Neuronal stem cell (in vitro differentiated cells): ENCODE measurements at regions not wholly inside any gene's neighbourhood (a gene's known extent, or its start where the extent isn't known, plus 50 kb on each side); places are given as distances from the start of the nearest gene placed in this dataset.

ENCODE experiments used
- DNase-seq: peaks from one replicate; pipeline ENCODE4 v3.0.0-alpha.2; 2013; ENCODE audit warnings: low spot score
- H2AFZ ChIP-seq: one replicate; pipeline ENCODE4 v1.6.1; 2013; ENCODE audit warnings: mild to moderate bottlenecking, low read length, inconsistent platforms
- H2AK5ac ChIP-seq: 2 replicates; pipeline ENCODE4 v1.6.1; 2013; ENCODE audit warnings: low read depth, mild to moderate bottlenecking, inconsistent platforms, low read length, moderate library complexity, mixed read lengths
- H2BK120ac ChIP-seq: 2 replicates; pipeline ENCODE4 v1.6.1; 2013; ENCODE audit warnings: low read depth, mild to moderate bottlenecking, inconsistent platforms, low read length, moderate library complexity, mixed read lengths
- H2BK12ac ChIP-seq: one replicate; pipeline ENCODE4 v1.6.1; 2013; ENCODE audit warnings: low read length, inconsistent platforms
- H2BK15ac ChIP-seq: 2 replicates; pipeline ENCODE4 v1.6.1; 2013; ENCODE audit warnings: mild to moderate bottlenecking, low read length, inconsistent platforms, mixed read lengths
- H2BK5ac ChIP-seq: one replicate; pipeline ENCODE4 v1.6.1; 2013; ENCODE audit warnings: inconsistent platforms, mild to moderate bottlenecking, low read length, moderate library complexity
- H3K14ac ChIP-seq: one replicate; pipeline ENCODE4 v1.6.1; 2013; ENCODE audit warnings: low read length, inconsistent platforms
- H3K18ac ChIP-seq: 2 replicates; pipeline ENCODE4 v1.6.1; 2013; ENCODE audit warnings: low read length, inconsistent platforms
- H3K23ac ChIP-seq: 2 replicates; pipeline ENCODE4 v1.6.1; 2013; ENCODE audit warnings: low read depth, mild to moderate bottlenecking, mixed read lengths, low read length, inconsistent platforms; ENCODE audit not compliant: poor library complexity
- H3K27ac ChIP-seq: replicated peaks from 3 replicates; pipeline ENCODE4 v1.5.1; 2013; ENCODE audit warnings: low read length, inconsistent platforms
- H3K27me3 ChIP-seq, 3 experiments: 2 replicates each; pipeline ENCODE4 v1.6.1; 2013; ENCODE audit warnings: low read length in 3 of 3, mild to moderate bottlenecking in 2 of 3, inconsistent platforms in 1 of 3, low read depth in 1 of 3, mixed read lengths in 1 of 3, moderate library complexity in 1 of 3; ENCODE audit not compliant: control insufficient read depth in 3 of 3, insufficient read depth in 3 of 3
- H3K36me3 ChIP-seq, 2 donors: replicated peaks in 1 of 2; 2 replicates each; pipeline ENCODE4 v1.6.1; 2013; ENCODE audit warnings: low read length in 2 of 2; ENCODE audit not compliant: control insufficient read depth in 2 of 2, insufficient read depth in 2 of 2
- H3K4ac ChIP-seq: 2 replicates; pipeline ENCODE4 v1.6.1; 2013; ENCODE audit warnings: inconsistent platforms, mild to moderate bottlenecking, low read length, moderate library complexity
- H3K4me1 ChIP-seq, 2 donors: 1 replicate in 1 of 2; 2 replicates in 1 of 2; pipeline ENCODE4 v1.6.1; 2013; ENCODE audit warnings: low read length in 2 of 2, low read depth in 1 of 2; ENCODE audit not compliant: control insufficient read depth in 2 of 2, insufficient read depth in 1 of 2
- H3K4me2 ChIP-seq: one replicate; pipeline ENCODE4 v1.6.1; 2013; ENCODE audit warnings: mild to moderate bottlenecking, low read length, inconsistent platforms; ENCODE audit not compliant: insufficient read depth, poor library complexity, severe bottlenecking
- H3K4me3 ChIP-seq, 2 donors: 2 replicates each; pipeline ENCODE4 v1.5.1; 2013; ENCODE audit warnings: low read length in 2 of 2, mild to moderate bottlenecking in 2 of 2, inconsistent platforms in 1 of 2, moderate library complexity in 1 of 2
- H3K79me1 ChIP-seq: one replicate; pipeline ENCODE4 v1.6.1; 2013; ENCODE audit warnings: low read depth, mild to moderate bottlenecking, inconsistent platforms, low read length, moderate library complexity
- H3K9ac ChIP-seq: one replicate; pipeline ENCODE4 v1.6.1; 2013; ENCODE audit warnings: mild to moderate bottlenecking, low read depth, low read length, inconsistent platforms; ENCODE audit not compliant: poor library complexity
- H3K9me3 ChIP-seq, 2 donors: replicated peaks in 1 of 2; 2 replicates each; pipeline versions ENCODE3 to v1.6.1; 2013; ENCODE audit warnings: low read length in 2 of 2, mild to moderate bottlenecking in 2 of 2, inconsistent platforms in 1 of 2, low read depth in 1 of 2, mixed read lengths in 1 of 2, moderate library complexity in 1 of 2; ENCODE audit not compliant: control insufficient read depth in 2 of 2, insufficient read depth in 1 of 2
- H4K8ac ChIP-seq: one replicate; pipeline ENCODE4 v1.6.1; 2013; ENCODE audit warnings: low read depth, mild to moderate bottlenecking, inconsistent platforms, low read length, moderate library complexity
- H4K91ac ChIP-seq: one replicate; pipeline ENCODE4 v1.6.1; 2013; ENCODE audit warnings: low read length, low read depth, mild to moderate bottlenecking, inconsistent platforms; ENCODE audit not compliant: poor library complexity
- WGBS, 2 donors: extraction: QIAGEN DNeasy Blood & Tissue Kit; methylation state at CpG; one replicate each; pipeline ENCODE4 v1.1.7; 2013; ENCODE audit warnings: missing lambda C conversion rate in 2 of 2, mixed read lengths in 1 of 2; ENCODE audit not compliant: insufficient read length in 2 of 2, insufficient replicate concordance in 1 of 2; ENCODE audit errors: extremely low coverage in 2 of 2; 5-methylcytosine and 5-hydroxymethylcytosine counted together

DNA sequence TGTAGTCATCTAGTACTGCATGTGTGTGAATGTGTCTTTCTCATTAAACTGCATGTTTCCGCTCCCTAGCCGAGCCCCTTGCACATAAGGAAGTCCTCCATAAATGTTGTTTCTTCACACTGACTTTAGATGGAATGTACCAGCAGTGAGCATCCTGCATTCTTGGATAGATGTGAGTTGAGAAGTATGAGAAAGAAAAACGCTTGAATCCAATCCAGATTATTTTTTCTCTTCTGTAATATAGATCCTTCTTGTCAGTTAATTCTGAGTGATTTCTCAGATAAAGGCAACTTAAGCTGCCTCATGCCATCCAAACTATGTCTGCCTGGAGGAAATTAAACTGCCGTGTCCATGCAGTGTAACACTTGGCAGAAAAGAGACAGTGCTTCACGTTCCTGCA is 268.1 kb upstream of the ISX start:
- Histone ChIP-seq H2BK12ac (no peak overlapping the region), H4K91ac (no peak overlapping the region), H3K9me3 (peaks cover 0 to 2% of the 10 kb centered on the region in 2 donors), H3K79me1 (no peaks in the 10 kb centered on the region), H3K36me3 (no peaks in the 10 kb centered on the region), H3K18ac (no peak overlapping the region), H2AK5ac (no peak overlapping the region), H3K27me3 (no peaks in the 10 kb centered on the region), H3K9ac (no peak overlapping the region), H2AFZ (no peak overlapping the region), H3K4ac (no peak overlapping the region), H3K14ac (no peak overlapping the region), H2BK120ac (no peak overlapping the region), H3K4me2 (no peak overlapping the region), H4K8ac (no peak overlapping the region), H3K23ac (no peak overlapping the region), H3K4me1 (no peaks in the 10 kb centered on the region), H2BK5ac (no peak overlapping the region), H3K4me3 (no peak overlapping the region), H3K27ac (no peak overlapping the region), H2BK15ac (no peak overlapping the region)
- DNase-seq: no peak
- WGBS, 2 donors: no CpG with 5 or more reads among the region's 5 CpGs

DNA sequence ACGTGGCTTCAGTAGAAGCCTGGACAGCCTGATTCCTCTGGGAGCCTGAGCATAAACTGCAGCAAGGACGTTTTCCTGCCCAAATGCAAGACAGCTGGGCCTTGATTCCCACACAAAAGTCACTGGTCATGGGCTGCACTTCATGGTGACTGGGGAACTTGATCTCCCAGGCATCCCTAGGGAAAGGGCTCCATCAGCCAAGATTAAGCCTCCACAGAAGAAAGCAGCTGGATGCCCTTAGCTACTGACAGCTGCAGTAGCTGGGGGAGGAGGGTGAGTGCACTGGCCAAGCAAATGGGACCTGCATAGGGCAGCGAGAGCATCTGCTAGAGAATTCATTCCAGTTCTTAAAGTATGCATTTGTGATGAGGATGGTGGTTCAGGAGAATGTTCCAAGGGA is 267.4 kb upstream of the ISX start:
- H3K36me3 ChIP-seq: no peaks in the 10 kb centered on the region
- no peak overlapping the region for H4K91ac ChIP-seq
- H2BK12ac ChIP-seq: no peak overlapping the region
- H3K23ac ChIP-seq: no peak overlapping the region
- H2BK5ac ChIP-seq: no peak overlapping the region
- H3K4me1 ChIP-seq: no peaks in the 10 kb centered on the region
- H2BK120ac ChIP-seq: no peak overlapping the region
- no peak for DNase-seq
- no peak overlapping the region for H4K8ac ChIP-seq
- H3K4me3 ChIP-seq: no peak overlapping the region
- H3K18ac ChIP-seq: no peak overlapping the region
- peaks cover 0 to 2% of the 10 kb centered on the region in 2 donors for H3K9me3 ChIP-seq
- no peak overlapping the region for H3K4ac ChIP-seq
- H3K27me3 ChIP-seq: no peaks in the 10 kb centered on the region
- H3K4me2 ChIP-seq: no peak overlapping the region
- no peak overlapping the region for H3K27ac ChIP-seq
- H2AK5ac ChIP-seq: no peak overlapping the region
- no peak overlapping the region for H2AFZ ChIP-seq
- WGBS, 2 donors: no CpG with 5 or more reads among the region's 3 CpGs
- no peaks in the 10 kb centered on the region for H3K79me1 ChIP-seq
- no peak overlapping the region for H2BK15ac ChIP-seq
- no peak overlapping the region for H3K14ac ChIP-seq
- no peak overlapping the region for H3K9ac ChIP-seq

DNA sequence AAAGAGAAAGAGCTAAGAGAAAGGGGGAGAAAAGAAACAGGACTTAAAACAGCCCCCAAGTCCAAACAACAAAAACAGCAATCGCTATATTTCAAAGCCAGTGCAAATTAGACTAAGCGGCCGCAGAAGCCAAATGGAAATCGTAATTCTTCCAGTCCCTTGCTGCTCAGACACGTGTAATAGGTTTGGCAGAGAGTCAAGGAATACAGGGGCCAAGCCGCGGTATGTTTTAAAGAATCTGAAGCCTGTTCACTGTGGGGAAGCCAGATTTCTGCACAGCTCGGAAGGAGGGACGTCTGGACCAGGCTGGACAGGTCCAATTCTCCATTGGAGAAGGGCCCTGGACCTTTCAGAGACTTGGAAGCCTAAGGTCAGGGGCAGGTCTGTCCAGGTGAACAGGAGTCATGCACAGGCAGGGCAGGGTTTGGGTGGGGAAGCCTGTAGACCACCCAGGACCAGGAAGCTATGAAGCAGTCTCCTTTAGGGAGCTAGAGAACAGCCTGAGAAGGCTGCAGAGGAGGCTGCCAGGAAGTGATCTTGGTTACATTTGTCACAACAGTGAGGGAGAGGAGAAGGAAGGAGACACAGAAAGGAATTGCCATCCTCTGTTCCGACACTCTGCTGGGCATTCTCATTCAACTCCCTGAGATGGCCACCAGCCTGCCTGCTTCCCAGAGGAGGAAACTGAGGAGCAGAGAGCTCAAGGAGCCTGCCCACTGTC is 265.5 kb upstream of the ISX start:
- H3K18ac ChIP-seq: no peak overlapping the region
- H4K91ac ChIP-seq: no peak overlapping the region
- no peak overlapping the region for H2AFZ ChIP-seq
- H2AK5ac ChIP-seq: no peak overlapping the region
- no peak overlapping the region for H3K4me2 ChIP-seq
- H3K14ac ChIP-seq: no peak overlapping the region
- no peak overlapping the region for H2BK15ac ChIP-seq
- no peak overlapping the region for H2BK12ac ChIP-seq
- H3K9me3 ChIP-seq: peaks cover 0 to 2% of the 10 kb centered on the region in 2 donors
- no peaks in the 10 kb centered on the region for H3K4me1 ChIP-seq
- H2BK120ac ChIP-seq: no peak overlapping the region
- no peaks in the 10 kb centered on the region for H3K36me3 ChIP-seq
- no peaks in the 10 kb centered on the region for H3K27me3 ChIP-seq
- no peaks in the 10 kb centered on the region for H3K79me1 ChIP-seq
- no peak overlapping the region for H2BK5ac ChIP-seq
- H3K27ac ChIP-seq: no peak overlapping the region
- no peak overlapping the region for H3K23ac ChIP-seq
- H3K4ac ChIP-seq: no peak overlapping the region
- H3K4me3 ChIP-seq: no peak overlapping the region
- H4K8ac ChIP-seq: no peak overlapping the region
- no CpG with 5 or more reads among the region's 10 CpGs for WGBS, 2 donors
- DNase-seq: no peak
- H3K9ac ChIP-seq: no peak overlapping the region

DNA sequence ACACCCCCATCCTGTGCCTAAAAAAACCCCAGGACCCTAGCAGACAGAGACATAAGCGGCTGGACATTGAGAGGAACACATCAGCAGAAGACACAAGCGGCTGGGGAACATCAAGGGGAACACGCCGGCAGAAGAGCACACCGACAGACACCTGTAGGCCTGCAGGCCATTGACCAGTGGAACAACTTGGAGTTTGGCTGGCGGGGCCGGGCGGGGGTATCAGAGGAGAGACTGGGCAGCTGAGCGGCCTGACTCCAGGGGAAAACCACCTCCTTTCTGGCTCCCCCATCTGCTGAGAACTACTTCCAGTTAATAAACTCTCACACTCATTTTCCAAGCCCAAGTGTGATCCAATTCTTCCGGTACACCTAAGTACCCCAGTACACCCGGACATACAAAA is 264.7 kb upstream of the ISX start:
- Histone ChIP-seq H3K4me1 (no peaks in the 10 kb centered on the region), H2BK5ac (no peak overlapping the region), H2BK15ac (no peak overlapping the region), H3K9ac (no peak overlapping the region), H3K79me1 (no peaks in the 10 kb centered on the region), H4K8ac (no peak overlapping the region), H3K23ac (no peak overlapping the region), H2AFZ (no peak overlapping the region), H3K27ac (no peak overlapping the region), H2BK12ac (no peak overlapping the region), H3K4me2 (no peak overlapping the region), H3K14ac (no peak overlapping the region), H3K4me3 (no peak overlapping the region), H3K9me3 (peaks cover 0 to 2% of the 10 kb centered on the region in 2 donors), H3K27me3 (no peaks in the 10 kb centered on the region), H4K91ac (no peak overlapping the region), H3K36me3 (no peaks in the 10 kb centered on the region), H2BK120ac (no peak overlapping the region), H2AK5ac (no peak overlapping the region), H3K18ac (no peak overlapping the region), H3K4ac (no peak overlapping the region)
- no CpG with 5 or more reads among the region's 11 CpGs for WGBS, 2 donors
- no peak for DNase-seq
